ENCODE measurements at regions not wholly inside any gene's neighbourhood (a gene's known extent, or its start where the extent isn't known, plus 50 kb on each side); places are given as distances from the start of the nearest gene placed in this dataset.

DNA sequence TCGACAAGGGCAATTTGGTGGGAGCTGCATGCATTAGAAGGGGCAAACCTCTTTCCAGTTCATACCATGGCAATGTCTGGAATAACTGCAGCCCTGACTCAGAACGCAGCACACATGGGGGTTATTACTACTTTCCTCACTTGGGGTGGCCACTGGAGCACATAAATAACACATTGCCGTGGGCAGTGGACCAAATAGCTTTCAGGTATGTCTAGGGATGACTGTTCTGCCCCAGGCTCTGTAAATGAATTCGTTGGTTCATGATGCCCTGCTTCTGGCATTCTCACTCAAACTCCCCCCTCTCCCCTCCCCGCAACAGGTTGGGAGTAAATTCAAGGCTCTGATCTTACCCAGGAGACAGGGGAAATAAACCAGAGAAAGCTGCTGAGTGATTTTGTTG, 238.0 kb upstream of the PLET1 start:
- TF ChIP-seq CTCF (IDR thresholded peaks at IDR 0.05) (no peak), EP300 (IDR thresholded peaks at IDR 0.05) (no peak)
